Endodermal cell (in vitro differentiated cells): ENCODE measurements at regions not wholly inside any gene's neighbourhood (a gene's known extent, or its start where the extent isn't known, plus 50 kb on each side); places are given as distances from the start of the nearest gene placed in this dataset.

ENCODE experiments used
- DNase-seq: peaks from one replicate; pipeline ENCODE4 v3.0.0-alpha.2; 2017
- H3K27ac ChIP-seq: 2 replicates; pipeline ENCODE4 v1.5.1; 2013; ENCODE audit warnings: mild to moderate bottlenecking, low read depth, low read length, moderate library complexity
- H3K27me3 ChIP-seq: 2 replicates; pipeline ENCODE4 v1.6.1; 2013; ENCODE audit warnings: mild to moderate bottlenecking, low read length, moderate library complexity; ENCODE audit not compliant: insufficient read depth, control insufficient read depth, poor library complexity, severe bottlenecking
- H3K36me3 ChIP-seq: 2 replicates; pipeline ENCODE4 v1.7.0; 2013; ENCODE audit warnings: mild to moderate bottlenecking, low read length, moderate library complexity; ENCODE audit not compliant: control insufficient read depth, insufficient read depth
- H3K4me1 ChIP-seq: one replicate; pipeline ENCODE4 v1.7.0; 2013; ENCODE audit warnings: low read length; ENCODE audit not compliant: control insufficient read depth, insufficient read depth
- H3K4me3 ChIP-seq: 2 replicates; pipeline ENCODE4 v1.5.1; 2013; ENCODE audit warnings: mild to moderate bottlenecking, low read length, moderate library complexity
- H3K9ac ChIP-seq: 2 replicates; pipeline ENCODE4 v1.6.1; 2013; ENCODE audit warnings: mild to moderate bottlenecking, low read length, moderate library complexity; ENCODE audit not compliant: poor library complexity, severe bottlenecking; ENCODE audit errors: extremely low read depth
- H3K9me3 ChIP-seq: 2 replicates; pipeline ENCODE4 v1.6.1; 2013; ENCODE audit warnings: mild to moderate bottlenecking, low read length, moderate library complexity; ENCODE audit not compliant: control insufficient read depth
- H3K27ac Mint-ChIP-seq: 2 replicates; pipeline ENCODE4 v1.8.0; 2020; ENCODE audit warnings: mixed read lengths
- H3K27me3 Mint-ChIP-seq: 2 replicates; pipeline ENCODE4 v1.8.0; 2021; ENCODE audit warnings: mild to moderate bottlenecking, mixed read lengths; ENCODE audit not compliant: insufficient read depth
- H3K36me3 Mint-ChIP-seq: 2 replicates; pipeline ENCODE4 v1.8.0; 2020; ENCODE audit warnings: low read depth, mixed read lengths
- H3K4me1 Mint-ChIP-seq: 2 replicates; pipeline ENCODE4 v1.8.0; 2020; ENCODE audit warnings: mixed read lengths
- H3K4me3 Mint-ChIP-seq: 2 replicates; pipeline ENCODE4 v1.8.0; 2020; ENCODE audit warnings: mild to moderate bottlenecking, moderate library complexity, mixed read lengths
- H3K9me3 Mint-ChIP-seq: 2 replicates; pipeline ENCODE4 v1.8.0; 2020; ENCODE audit warnings: mild to moderate bottlenecking, mixed read lengths
- CTCF ChIP-seq: fragments of 200-600 bp; sonication (generic); conservative IDR thresholded peaks from 2 replicates; pipeline ENCODE4 v1.5.0; 2021; ENCODE audit warnings: antibody characterized with exemption, mild to moderate bottlenecking
- WGBS, 2 experiments: methylation state at CpG; one replicate each; pipeline versions ENCODE4 v1.1.5 to v1.1.7; 2013; ENCODE audit warnings: missing lambda C conversion rate in 2 of 2, mixed read lengths in 1 of 2; ENCODE audit not compliant: insufficient coverage in 1 of 2, insufficient read length in 1 of 2; 5-methylcytosine and 5-hydroxymethylcytosine counted together

- H3K9ac ChIP-seq, result no peak overlapping the region
- H3K4me3 ChIP-seq, result no peak overlapping the region
- no peak for DNase-seq
- peaks cover 9% of the 10 kb centered on the region for H3K9me3 ChIP-seq
- no peaks in the 10 kb centered on the region for H3K27me3 ChIP-seq
- H3K27ac ChIP-seq, result no peak overlapping the region
- no peaks in the 10 kb centered on the region for H3K36me3 Mint-ChIP-seq
- no peaks in the 10 kb centered on the region for H3K4me1 ChIP-seq
- no peaks in the 10 kb centered on the region for H3K4me1 Mint-ChIP-seq
- no peaks in the 10 kb centered on the region for H3K36me3 ChIP-seq
- no peak for TF ChIP-seq CTCF
- H3K9me3 Mint-ChIP-seq, result peaks cover 6% of the 10 kb centered on the region
- 93 to 95% methylated on average over 4 to 6 of the region's 6 CpGs for WGBS, 2 experiments
- no peak overlapping the region for H3K27ac Mint-ChIP-seq
- H3K27me3 Mint-ChIP-seq, result no peaks in the 10 kb centered on the region
- no peak overlapping the region for H3K4me3 Mint-ChIP-seq
Measured at GRCh38 chr10:111926286-111926685, 257.3 kb downstream of the GPAM start.

GRCh38 chr10:111933937-111934336 is 249.6 kb downstream of the GPAM start:
- WGBS, 2 experiments, result 85% methylated on average over 5 of the region's 5 CpGs; no CpG with 5 or more reads in 1 of the 2 experiments
- H3K4me1 ChIP-seq, result no peaks in the 10 kb centered on the region

GRCh38 chr10:111934931-111935330 is 248.6 kb downstream of the GPAM start:
- Mint-ChIP-seq H3K4me3 (no peak overlapping the region), H3K36me3 (no peaks in the 10 kb centered on the region), H3K27ac (no peak overlapping the region), H3K9me3 (peaks cover 6% of the 10 kb centered on the region), H3K4me1 (peaks cover 2% of the 10 kb centered on the region), H3K27me3 (no peaks in the 10 kb centered on the region)
- Histone ChIP-seq H3K27me3 (no peaks in the 10 kb centered on the region), H3K9me3 (no peaks in the 10 kb centered on the region), H3K4me3 (no peak overlapping the region), H3K9ac (no peak overlapping the region), H3K27ac (no peak overlapping the region), H3K36me3 (no peaks in the 10 kb centered on the region), H3K4me1 (no peaks in the 10 kb centered on the region)
- no peak for DNase-seq
- TF ChIP-seq CTCF, result no peak
- 90 to 100% methylated on average over 1 of the region's 1 CpG for WGBS, 2 experiments

More at GRCh38 chr10:111933937-111934336, 249.6 kb downstream of the GPAM start:
- Histone ChIP-seq H3K27ac (no peak overlapping the region), H3K27me3 (no peaks in the 10 kb centered on the region), H3K9me3 (peaks cover 9% of the 10 kb centered on the region), H3K4me3 (no peak overlapping the region), H3K36me3 (no peaks in the 10 kb centered on the region), H3K9ac (no peak overlapping the region)
- TF ChIP-seq CTCF, result peak; percentile 66
- H3K36me3 Mint-ChIP-seq, result no peaks in the 10 kb centered on the region
- peaks cover 2% of the 10 kb centered on the region for H3K4me1 Mint-ChIP-seq
- no peak overlapping the region for H3K27ac Mint-ChIP-seq
- peaks cover 10% of the 10 kb centered on the region for H3K9me3 Mint-ChIP-seq
- H3K27me3 Mint-ChIP-seq, result no peaks in the 10 kb centered on the region
- DNase-seq, result peak; percentile 49
- H3K4me3 Mint-ChIP-seq, result no peak overlapping the region
